SK-N-SH (cell line): ENCODE measurements at regions not wholly inside any gene's neighbourhood (a gene's known extent, or its start where the extent isn't known, plus 50 kb on each side); places are given as distances from the start of the nearest gene placed in this dataset.

Experiments
- CTCF ChIA-PET: fragments of 300-600, 350-600 bp; formaldehyde crosslinking; extraction: SDS; loops from one replicate; lab custom pipeline; 2021; lab: Yijun Ruan, JAX
- POLR2A ChIA-PET: fragments of 350-600 bp; sonication (Branson Sonifier 250); formaldehyde crosslinking; extraction: SDS; loops from one replicate; lab custom pipeline; 2020; ENCODE audit warnings: antibody characterized with exemption, inconsistent platforms; lab: Yijun Ruan, JAX
- DNase-seq: peaks from one replicate; pipeline ENCODE4 v3.0.0; 2012
- H2AFZ ChIP-seq: fragments of 200-600 bp; sonication (generic); 2 replicates; pipeline ENCODE4 v1.8.1; 2016; ENCODE audit warnings: antibody characterized with exemption, mild to moderate bottlenecking, low read depth
- H3F3A ChIP-seq: fragments of 200-600 bp; sonication (generic); replicated peaks from 2 replicates; pipeline ENCODE3; 2016; ENCODE audit warnings: antibody characterized with exemption, mild to moderate bottlenecking; ENCODE audit not compliant: insufficient read depth
- H3K27ac ChIP-seq, 2 experiments: fragments of 200-500 bp in 1 of 2; fragments of 200-600 bp in 1 of 2; sonication (Bioruptor generic) in 1 of 2; sonication (generic), shearing (Covaris generic) in 1 of 2; 2 replicates each; pipeline versions ENCODE4 v1.5.1 to v1.6.1; 2014 to 2016; ENCODE audit warnings: low read depth in 2 of 2, inconsistent platforms in 1 of 2, low read length in 1 of 2, mild to moderate bottlenecking in 1 of 2, mixed read lengths in 1 of 2
- H3K27me3 ChIP-seq: fragments of 200-600 bp; sonication (generic), shearing (Covaris generic); 2 replicates; pipeline ENCODE4 v1.6.1; 2016; ENCODE audit warnings: mixed run types; ENCODE audit not compliant: insufficient read depth
- H3K36me3 ChIP-seq, 2 experiments: fragments of 200-500 bp in 1 of 2; fragments of 200-600 bp in 1 of 2; sonication (Bioruptor generic) in 1 of 2; sonication (generic) in 1 of 2; replicated peaks in 1 of 2; 2 replicates each; pipeline versions ENCODE3 to v1.5.1; 2014 to 2016; ENCODE audit warnings: low read length in 1 of 2, mild to moderate bottlenecking in 1 of 2; ENCODE audit not compliant: insufficient read depth in 2 of 2, control insufficient read depth in 1 of 2
- H3K4me1 ChIP-seq, 2 experiments: fragments of 200-500 bp in 1 of 2; fragments of 200-600 bp in 1 of 2; sonication (Bioruptor generic) in 1 of 2; sonication (generic), shearing (Covaris generic) in 1 of 2; 2 replicates each; pipeline versions ENCODE4 v1.5.1 to v1.6.1; 2014 to 2016; ENCODE audit warnings: low read depth in 1 of 2, low read length in 1 of 2, mixed run types in 1 of 2; ENCODE audit not compliant: insufficient read depth in 2 of 2, control insufficient read depth in 1 of 2
- H3K4me2 ChIP-seq: fragments of 200-600 bp; sonication (generic), shearing (Covaris generic); 2 replicates; pipeline ENCODE4 v1.6.1; 2017; ENCODE audit warnings: mixed run types
- H3K4me3 ChIP-seq, 2 experiments: fragments of 200-500 bp in 1 of 2; fragments of 200-600 bp in 1 of 2; sonication (Bioruptor generic) in 1 of 2; sonication (generic), shearing (Covaris generic) in 1 of 2; 2 replicates each; pipeline versions ENCODE4 v1.5.1 to v1.8.1; 2014 to 2016; ENCODE audit warnings: low read depth in 2 of 2, inconsistent platforms in 1 of 2, low read length in 1 of 2, mild to moderate bottlenecking in 1 of 2, mixed read lengths in 1 of 2, moderate library complexity in 1 of 2
- H3K79me2 ChIP-seq: fragments of 200-600 bp; sonication (generic); 2 replicates; pipeline ENCODE4 v1.8.1; 2017; ENCODE audit warnings: mild to moderate bottlenecking; ENCODE audit not compliant: insufficient read depth
- H3K9ac ChIP-seq: fragments of 200-600 bp; sonication (generic); 2 replicates; pipeline ENCODE4 v1.6.1; 2017; ENCODE audit warnings: mixed run types
- H3K9me2 ChIP-seq: fragments of 200-600 bp; sonication (generic); 2 replicates; pipeline ENCODE4 v1.6.1; 2017; ENCODE audit warnings: mixed run types
- H3K9me3 ChIP-seq: fragments of 200-600 bp; sonication (generic); 2 replicates; pipeline ENCODE4 v1.6.1; 2017; ENCODE audit warnings: mixed run types, mild to moderate bottlenecking, moderate library complexity
- H4K20me1 ChIP-seq: fragments of 200-600 bp; sonication (generic); 2 replicates; pipeline ENCODE4 v1.6.1; 2017; ENCODE audit warnings: mild to moderate bottlenecking, mixed run types; ENCODE audit not compliant: insufficient read depth
- CHD2 ChIP-seq: fragments of 150-350 bp; IDR thresholded peaks from 2 replicates; pipeline ENCODE4 v1.6.1; 2018; ENCODE audit warnings: low read length; ENCODE audit not compliant: partially characterized antibody
- ELF1 ChIP-seq: IDR thresholded peaks from 2 replicates; pipeline ENCODE4 v1.4.0; 2012
- GATA2 ChIP-seq: sonication (generic); formaldehyde crosslinking; IDR thresholded peaks from 2 replicates; pipeline ENCODE4 v1.5.0; 2020; ENCODE audit warnings: mild to moderate bottlenecking, missing genetic modification reagents
- JUND ChIP-seq: IDR thresholded peaks from 2 replicates; pipeline ENCODE4 v1.4.0; 2012
- MEF2A ChIP-seq: IDR thresholded peaks from 2 replicates; pipeline ENCODE4 v1.4.0; 2012; ENCODE audit warnings: low read depth, borderline replicate concordance
- NRF1 ChIP-seq: IDR thresholded peaks from 2 replicates; pipeline ENCODE4 v1.6.1; 2012; ENCODE audit warnings: low read depth, mild to moderate bottlenecking, low read length
- RAD21 ChIP-seq: IDR thresholded peaks from 2 replicates; pipeline ENCODE4 v1.6.1; 2012; ENCODE audit warnings: mild to moderate bottlenecking, low read length
- RCOR1 ChIP-seq: fragments of 150-350 bp; IDR thresholded peaks from 2 replicates; pipeline ENCODE4 v1.6.1; 2017; ENCODE audit warnings: antibody characterized with exemption, low read length
- TCF12 ChIP-seq: IDR thresholded peaks from 2 replicates; pipeline ENCODE4 v1.4.0; 2012
- TEAD4 ChIP-seq: IDR thresholded peaks from 2 replicates; pipeline ENCODE4 v1.4.0; 2012; ENCODE audit warnings: mild to moderate bottlenecking, borderline replicate concordance; ENCODE audit not compliant: insufficient read depth
- WGBS: methylation state at CpG from one replicate; pipeline ENCODE4 v1.1.6; 2017; ENCODE audit warnings: low lambda C conversion rate; 5-methylcytosine and 5-hydroxymethylcytosine counted together
- TF ChIP-seq, protein P1 (sequence below): fragments of 200-600 bp; sonication (generic); IDR thresholded peaks from 2 replicates; pipeline ENCODE4 v1.6.1; 2017; ENCODE audit warnings: antibody characterized with exemption, mild to moderate bottlenecking, moderate library complexity
- TF ChIP-seq, protein P2 (sequence below): IDR thresholded peaks from 2 replicates; pipeline ENCODE4 v1.6.1; 2012; ENCODE audit warnings: mild to moderate bottlenecking, low read depth, low read length, moderate library complexity

DNA sequence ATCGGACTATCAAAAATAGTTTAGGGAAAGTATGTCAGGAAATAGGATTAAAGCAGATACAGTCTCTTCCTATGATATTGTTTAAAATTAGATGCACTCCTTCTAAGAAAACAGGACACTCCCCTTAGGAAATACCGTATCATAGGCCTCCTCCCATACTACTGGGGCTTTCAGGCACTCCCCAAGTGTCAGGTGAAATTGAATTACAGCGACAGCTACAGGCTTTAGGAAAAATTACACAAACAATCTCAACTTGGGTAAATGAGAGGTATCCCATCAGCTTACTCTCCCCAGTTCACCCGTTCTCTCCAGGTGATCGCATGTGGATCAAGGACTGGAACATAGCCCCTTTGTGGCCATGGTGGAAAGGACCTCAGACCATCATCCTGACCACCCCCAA lies 110.4 kb upstream of the EPB41L4A start:
- ChIA-PET CTCF (interaction anchor here (1.2 to 1.3 kb wide), 2 partner anchors 8 to 109 kb away, joined by 4 to 7 read pairs; no protein-coding TSS in a partner anchor), POLR2A (no interaction called here)
- 49% methylated on average over 5 of the region's 5 CpGs for whole genome bisulfite sequencing
- no peaks in the 10 kb centered on the region for H3K4me1 ChIP-seq
- no peaks in the 10 kb centered on the region; the same call in 1 of the 2 replicates for H3K27me3 ChIP-seq
- no peak overlapping the region for H2AFZ ChIP-seq
- no peaks in the 10 kb centered on the region for H3K9me2 ChIP-seq
- H3F3A ChIP-seq: no peaks in the 10 kb centered on the region
- TF ChIP-seq RAD21: no peak; the same call in 1 of the 2 replicates
- TF ChIP-seq, protein P1, sequence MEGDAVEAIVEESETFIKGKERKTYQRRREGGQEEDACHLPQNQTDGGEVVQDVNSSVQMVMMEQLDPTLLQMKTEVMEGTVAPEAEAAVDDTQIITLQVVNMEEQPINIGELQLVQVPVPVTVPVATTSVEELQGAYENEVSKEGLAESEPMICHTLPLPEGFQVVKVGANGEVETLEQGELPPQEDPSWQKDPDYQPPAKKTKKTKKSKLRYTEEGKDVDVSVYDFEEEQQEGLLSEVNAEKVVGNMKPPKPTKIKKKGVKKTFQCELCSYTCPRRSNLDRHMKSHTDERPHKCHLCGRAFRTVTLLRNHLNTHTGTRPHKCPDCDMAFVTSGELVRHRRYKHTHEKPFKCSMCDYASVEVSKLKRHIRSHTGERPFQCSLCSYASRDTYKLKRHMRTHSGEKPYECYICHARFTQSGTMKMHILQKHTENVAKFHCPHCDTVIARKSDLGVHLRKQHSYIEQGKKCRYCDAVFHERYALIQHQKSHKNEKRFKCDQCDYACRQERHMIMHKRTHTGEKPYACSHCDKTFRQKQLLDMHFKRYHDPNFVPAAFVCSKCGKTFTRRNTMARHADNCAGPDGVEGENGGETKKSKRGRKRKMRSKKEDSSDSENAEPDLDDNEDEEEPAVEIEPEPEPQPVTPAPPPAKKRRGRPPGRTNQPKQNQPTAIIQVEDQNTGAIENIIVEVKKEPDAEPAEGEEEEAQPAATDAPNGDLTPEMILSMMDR: peak; percentile 47
- no peaks in the 10 kb centered on the region for H3K79me2 ChIP-seq
- no peaks in the 10 kb centered on the region for H3K9me3 ChIP-seq
- H3K4me3 ChIP-seq: no peak overlapping the region; a peak in 1 of 4 replicates
- no peak overlapping the region for H3K4me2 ChIP-seq
- no peaks in the 10 kb centered on the region for H4K20me1 ChIP-seq
- no peak overlapping the region for H3K27ac ChIP-seq
- peak; percentile 4 for DNase-seq
- H3K9ac ChIP-seq: no peak overlapping the region
- H3K36me3 ChIP-seq: no peaks in the 10 kb centered on the region

DNA sequence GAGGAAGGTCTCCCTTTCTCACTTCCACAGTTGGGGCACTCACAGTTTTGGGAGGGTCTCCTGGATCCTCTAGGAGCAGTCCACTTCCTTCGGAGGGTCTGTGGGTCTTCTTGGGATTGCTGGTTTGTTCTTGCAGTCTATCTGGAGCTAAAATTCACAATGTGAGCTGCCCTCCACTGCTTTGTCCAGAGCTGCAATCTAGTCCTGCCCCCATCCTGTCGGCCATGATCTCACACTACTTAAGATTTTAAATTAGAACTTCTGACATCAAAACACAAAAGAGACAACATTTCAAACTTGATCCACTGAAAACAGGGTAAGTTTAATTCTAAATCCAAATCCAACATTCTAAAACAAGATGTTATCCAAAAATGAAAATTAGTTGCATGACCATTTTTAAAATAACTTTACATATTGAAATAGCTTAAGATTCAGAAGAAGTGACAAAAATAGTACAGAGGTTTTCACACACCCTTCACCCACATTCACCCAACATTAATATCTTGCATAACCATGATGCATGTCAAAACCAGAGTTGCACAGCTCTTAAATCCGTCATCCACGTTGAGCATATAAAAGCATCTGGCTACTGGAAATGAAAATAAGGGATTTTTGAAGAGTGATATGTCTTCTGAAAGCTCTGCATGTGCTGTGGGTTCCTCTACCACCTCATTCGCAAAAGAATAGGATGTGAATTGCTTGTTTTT lies 113.7 kb upstream of the EPB41L4A start:
- ChIA-PET CTCF (interaction anchor here (1.1 to 1.6 kb wide), 3 partner anchors 8 to 40 kb away, joined by 3 read pairs; no protein-coding TSS in a partner anchor), POLR2A (no interaction called here)
- H4K20me1 ChIP-seq: no peaks in the 10 kb centered on the region
- no peaks in the 10 kb centered on the region for H3K27me3 ChIP-seq
- H3K9me2 ChIP-seq: no peaks in the 10 kb centered on the region
- no peaks in the 10 kb centered on the region for H3K4me1 ChIP-seq
- no peaks in the 10 kb centered on the region for H3K79me2 ChIP-seq
- no peaks in the 10 kb centered on the region for H3K9me3 ChIP-seq
- H2AFZ ChIP-seq: no peak overlapping the region
- H3K9ac ChIP-seq: no peak overlapping the region
- H3K36me3 ChIP-seq: no peaks in the 10 kb centered on the region
- 53% methylated on average over 5 of the region's 5 CpGs for WGBS
- no peak overlapping the region for H3K4me3 ChIP-seq
- no peaks in the 10 kb centered on the region for H3F3A ChIP-seq
- TF ChIP-seq ELF1 (no peak), NRF1 (no peak), JUND (no peak), MEF2A (no peak), CHD2 (no peak), RCOR1 (no peak), RAD21 (no peak), GATA2 (CRISPR knock-in tag) (no peak), TCF12 (no peak), TEAD4 (no peak)
- TF ChIP-seq, protein P2, sequence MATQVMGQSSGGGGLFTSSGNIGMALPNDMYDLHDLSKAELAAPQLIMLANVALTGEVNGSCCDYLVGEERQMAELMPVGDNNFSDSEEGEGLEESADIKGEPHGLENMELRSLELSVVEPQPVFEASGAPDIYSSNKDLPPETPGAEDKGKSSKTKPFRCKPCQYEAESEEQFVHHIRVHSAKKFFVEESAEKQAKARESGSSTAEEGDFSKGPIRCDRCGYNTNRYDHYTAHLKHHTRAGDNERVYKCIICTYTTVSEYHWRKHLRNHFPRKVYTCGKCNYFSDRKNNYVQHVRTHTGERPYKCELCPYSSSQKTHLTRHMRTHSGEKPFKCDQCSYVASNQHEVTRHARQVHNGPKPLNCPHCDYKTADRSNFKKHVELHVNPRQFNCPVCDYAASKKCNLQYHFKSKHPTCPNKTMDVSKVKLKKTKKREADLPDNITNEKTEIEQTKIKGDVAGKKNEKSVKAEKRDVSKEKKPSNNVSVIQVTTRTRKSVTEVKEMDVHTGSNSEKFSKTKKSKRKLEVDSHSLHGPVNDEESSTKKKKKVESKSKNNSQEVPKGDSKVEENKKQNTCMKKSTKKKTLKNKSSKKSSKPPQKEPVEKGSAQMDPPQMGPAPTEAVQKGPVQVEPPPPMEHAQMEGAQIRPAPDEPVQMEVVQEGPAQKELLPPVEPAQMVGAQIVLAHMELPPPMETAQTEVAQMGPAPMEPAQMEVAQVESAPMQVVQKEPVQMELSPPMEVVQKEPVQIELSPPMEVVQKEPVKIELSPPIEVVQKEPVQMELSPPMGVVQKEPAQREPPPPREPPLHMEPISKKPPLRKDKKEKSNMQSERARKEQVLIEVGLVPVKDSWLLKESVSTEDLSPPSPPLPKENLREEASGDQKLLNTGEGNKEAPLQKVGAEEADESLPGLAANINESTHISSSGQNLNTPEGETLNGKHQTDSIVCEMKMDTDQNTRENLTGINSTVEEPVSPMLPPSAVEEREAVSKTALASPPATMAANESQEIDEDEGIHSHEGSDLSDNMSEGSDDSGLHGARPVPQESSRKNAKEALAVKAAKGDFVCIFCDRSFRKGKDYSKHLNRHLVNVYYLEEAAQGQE: no peak
- no peak overlapping the region for H3K27ac ChIP-seq
- no peak overlapping the region for H3K4me2 ChIP-seq
- no peak for DNase-seq
